ENCODE measurements at regions not wholly inside any gene's neighbourhood (a gene's known extent, or its start where the extent isn't known, plus 50 kb on each side); places are given as distances from the start of the nearest gene placed in this dataset.

DNA sequence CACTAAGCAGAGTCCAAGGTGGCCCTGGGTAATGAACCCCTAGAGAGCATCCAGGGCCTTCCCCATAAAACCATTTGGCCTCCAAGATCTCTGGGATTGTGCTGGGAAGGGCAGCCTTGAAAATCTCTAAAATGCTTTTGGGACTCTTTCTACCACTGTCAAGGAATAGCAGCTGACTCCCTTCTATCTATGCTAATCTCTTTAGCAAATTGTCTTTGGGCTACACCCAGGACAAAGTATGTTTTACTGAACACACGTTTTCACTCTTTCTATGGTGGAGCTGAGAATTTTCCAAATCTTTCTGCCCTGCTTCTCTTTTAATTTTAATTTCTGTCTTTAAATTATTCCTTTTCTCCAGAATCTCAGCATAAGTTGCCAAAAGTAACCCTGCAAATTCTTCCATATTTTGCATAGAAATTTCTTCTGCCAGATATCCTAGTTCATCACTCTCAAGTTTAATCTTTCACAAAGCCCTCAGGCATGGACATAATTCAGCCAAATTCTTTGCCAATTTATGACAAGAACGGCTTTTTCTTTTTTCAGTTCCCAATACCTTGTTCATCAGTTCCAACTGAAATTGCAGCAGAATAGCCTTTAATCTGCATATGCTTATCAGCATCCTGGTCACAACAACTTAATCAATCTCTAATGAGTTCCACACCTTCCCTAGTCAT, 687.0 kb upstream of the ADGRL4 start:
- DNase-seq: no peak

DNA sequence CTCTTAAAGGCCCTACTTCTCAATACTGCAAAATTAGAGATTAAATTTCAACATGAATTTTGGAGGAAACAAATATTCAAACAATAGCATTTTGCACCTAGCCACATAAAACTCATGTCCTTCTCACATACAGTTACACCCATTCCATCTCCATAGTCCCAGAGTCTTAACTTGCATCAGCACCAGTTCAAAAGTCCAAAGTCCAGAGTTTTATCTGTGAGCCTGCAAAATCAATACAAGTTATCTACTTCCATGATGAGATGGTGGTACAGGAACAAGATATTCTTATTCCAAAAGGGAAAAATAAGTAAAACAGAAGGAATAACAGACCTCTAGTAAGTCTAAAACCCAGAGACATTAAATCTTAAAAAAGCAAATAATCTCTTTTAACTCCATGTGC, 686.0 kb upstream of the ADGRL4 start:
- no peak for DNase-seq

DNA sequence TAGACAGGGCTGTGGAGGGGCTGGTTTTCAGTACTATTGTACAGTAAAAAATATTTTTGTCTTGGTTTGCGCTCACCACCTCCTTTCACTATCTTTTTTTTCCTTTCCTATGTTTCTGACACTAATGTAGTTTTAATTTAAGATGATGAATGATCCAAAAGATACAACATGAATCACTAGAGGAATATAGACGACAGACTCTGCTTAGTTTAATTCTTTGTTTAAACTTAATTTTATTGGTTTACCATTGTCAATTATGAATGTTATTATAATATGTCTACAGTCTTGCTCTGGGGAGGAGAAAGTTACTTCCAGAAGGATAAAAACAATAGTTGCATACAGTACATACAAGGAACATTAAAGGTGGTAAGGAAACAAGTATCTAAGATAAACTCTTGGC, 682.4 kb upstream of the ADGRL4 start:
- no peak for DNase-seq

DNA sequence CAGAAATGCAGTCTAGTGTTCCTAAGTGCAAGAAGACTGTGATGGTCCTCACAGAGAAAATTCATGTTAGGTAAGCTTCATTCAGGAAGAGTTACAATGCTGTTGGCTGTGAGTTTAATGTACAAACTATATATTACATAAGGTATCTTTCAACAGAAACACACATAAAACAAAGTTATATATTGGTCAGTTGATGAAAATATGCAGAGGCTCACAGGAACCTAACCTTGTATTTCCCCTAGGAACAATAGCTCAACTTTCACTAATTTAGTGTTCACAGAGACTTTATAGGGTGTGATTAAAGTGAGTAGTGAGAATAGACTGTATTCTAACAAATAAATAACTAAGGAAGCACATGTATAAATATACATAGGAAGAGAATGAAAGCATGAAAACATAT, 676.9 kb upstream of the ADGRL4 start:
- DNase-seq: no peak

DNA sequence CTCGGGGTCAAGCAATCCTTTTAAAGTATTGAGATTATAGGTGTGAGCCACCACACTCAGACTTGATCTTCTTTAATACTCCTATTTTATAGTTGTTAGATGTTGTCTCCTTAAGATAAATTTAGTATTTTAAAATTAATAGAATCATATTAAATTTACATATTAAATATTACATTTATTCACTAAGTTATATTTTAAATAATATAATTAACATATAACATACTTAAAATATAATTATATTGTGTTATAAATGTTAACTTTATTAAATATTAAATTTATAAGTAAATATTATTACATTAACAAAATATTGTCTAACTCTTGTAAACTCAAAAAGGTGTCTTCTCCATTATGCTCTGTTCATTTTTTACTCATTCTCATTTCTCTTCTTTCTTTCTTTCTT, 675.9 kb upstream of the ADGRL4 start:
- DNase-seq: no peak

DNA sequence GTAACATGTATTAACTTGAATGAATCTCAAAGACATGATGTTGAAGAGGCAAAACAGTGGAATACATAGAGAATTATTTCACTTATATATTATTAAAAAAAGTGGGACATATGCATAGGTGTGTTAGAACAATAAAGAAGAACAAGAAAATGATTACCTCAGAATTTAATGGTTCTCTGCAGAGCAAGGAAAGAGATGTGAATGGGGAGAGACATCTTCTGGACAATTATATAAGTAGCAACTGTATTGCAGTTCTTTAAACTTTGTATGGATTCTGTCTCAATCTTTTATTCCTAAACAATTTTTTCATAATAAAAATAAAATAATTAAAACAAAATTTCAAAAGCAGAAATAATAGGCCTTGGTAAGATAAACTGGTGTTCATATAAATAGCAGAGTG, 674.9 kb upstream of the ADGRL4 start:
- no peak for DNase-seq

DNA sequence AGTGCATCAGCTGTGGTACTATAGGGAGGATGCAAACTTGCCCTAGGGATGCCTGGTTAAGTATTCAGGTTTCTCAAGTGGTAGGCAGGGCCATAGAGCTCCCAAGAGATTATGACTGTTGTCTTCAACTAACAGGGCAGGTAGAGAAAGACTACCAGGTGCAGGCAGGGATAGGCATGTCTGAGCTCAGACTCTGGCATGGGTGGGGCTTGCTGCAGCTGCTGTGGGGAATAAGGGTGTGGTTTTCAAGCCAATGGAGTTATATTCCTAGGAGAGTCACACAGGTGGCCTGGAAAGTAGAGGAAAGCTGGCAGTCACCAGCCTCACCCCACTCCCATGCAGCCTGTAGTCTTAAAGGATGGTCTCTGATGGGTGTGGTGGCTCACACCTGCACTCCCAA, 673.4 kb upstream of the ADGRL4 start:
- DNase-seq: no peak

DNA sequence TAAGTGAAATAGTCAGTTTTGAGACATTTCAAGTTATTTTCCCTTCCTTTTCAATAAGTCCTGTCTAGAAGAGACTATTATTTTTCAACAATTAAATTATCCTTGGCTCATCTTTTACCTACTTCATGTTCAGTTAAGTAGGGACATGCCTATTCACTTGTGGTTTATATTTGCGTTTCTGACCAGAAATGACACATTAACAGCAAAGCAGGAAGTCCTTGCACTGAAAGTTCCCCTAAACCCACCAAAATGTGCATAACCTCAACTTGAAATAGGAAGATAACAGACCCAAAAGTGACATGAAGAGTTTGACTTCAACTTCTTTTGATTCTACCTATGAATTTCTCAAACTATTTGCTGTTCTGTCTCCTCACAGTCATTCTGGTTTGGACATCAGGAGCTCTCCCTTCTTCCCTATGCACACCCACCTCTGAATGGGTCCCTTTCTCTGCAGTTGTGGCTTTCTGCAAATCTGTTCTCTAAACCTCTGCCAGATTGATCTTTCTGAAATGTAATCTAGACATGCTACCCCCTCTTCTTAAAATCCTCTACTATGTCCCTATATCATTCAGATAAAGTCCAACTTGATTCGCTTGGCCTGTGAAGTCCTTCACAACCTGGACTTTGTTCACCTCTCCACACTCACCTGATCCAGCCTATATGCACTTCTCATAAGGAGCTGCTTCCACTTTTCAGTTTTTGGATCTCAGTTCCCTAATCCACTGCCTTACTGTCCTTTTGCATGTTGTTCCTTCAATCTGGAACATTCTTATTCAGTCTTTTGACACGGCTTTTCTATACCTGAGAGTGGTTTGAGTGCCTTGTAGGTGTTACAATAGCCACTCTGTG, 661.5 kb upstream of the ADGRL4 start:
- DNase-seq: no peak

DNA sequence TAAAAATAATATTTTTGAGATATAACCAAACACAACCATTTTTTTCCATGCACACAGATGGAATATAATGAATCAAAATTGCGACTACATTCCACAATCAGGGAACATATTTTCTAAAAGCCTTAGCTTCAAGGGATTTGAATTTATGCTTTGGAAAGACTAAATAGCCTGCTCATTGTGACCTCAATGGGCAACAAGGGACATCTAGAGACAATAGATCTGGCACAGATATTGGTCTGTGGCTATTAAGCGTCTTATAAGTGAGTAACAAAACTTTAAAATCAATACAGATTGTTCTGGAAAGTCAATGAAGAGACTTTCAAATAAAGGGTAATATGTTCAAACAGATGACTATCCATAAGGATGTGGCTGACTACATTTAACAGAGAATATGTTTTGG, 660.6 kb upstream of the ADGRL4 start:
- DNase-seq: no peak

DNA sequence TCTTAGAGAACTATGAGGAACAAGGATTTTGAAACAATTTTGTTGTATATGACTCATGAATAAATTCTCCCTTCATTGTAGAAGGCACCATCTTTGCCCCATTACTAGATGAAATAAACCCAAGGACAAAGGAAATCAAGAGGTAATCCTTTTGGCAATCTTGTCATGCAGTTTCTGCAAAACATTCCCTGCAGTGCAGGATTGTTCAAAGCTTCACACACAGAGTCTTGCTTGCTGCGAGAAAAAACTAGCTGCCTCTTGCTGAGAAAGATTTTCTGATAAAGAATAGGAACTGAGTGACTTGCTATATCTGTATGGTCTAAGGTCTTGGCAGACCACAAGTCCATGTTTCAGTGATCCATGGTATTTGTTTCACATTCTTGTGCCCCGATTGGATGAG, 657.4 kb upstream of the ADGRL4 start:
- no peak for DNase-seq

DNA sequence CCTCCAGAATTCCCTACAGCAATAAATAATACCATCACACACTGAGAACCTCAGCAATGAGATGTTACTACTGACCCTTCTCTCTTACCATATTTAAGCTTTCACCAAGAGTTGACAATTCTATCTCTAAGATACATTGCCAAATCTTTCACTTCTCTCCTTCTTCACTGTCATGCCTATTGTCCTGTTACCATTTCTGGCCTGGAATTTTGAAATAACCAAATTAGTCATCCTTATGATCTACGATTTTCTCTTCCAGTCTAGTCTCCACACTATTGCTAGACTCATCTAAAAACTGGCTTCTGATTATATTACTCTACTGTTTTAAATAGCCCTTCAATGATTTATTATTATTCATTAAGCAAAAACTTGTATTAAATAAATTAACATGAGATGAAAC, 656.1 kb upstream of the ADGRL4 start:
- DNase-seq: no peak

DNA sequence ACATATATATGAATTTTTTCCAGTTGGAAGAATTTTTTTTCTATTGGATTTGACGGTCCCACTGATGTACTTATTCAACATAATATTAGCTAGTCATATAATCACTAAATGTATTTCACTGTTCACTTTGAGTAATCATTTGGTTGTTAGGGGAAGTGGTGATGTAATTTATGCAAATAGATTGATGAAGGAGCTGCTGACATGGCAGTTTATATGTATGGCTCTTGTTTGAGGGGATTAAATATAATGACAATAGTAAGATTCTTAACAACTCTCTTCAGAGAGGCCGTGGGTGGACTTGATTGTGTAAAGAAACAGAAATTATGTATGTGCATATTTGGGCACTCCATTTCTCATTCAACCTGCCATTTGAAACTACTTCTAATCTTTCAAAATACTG, 653.6 kb upstream of the ADGRL4 start:
- no peak for DNase-seq

DNA sequence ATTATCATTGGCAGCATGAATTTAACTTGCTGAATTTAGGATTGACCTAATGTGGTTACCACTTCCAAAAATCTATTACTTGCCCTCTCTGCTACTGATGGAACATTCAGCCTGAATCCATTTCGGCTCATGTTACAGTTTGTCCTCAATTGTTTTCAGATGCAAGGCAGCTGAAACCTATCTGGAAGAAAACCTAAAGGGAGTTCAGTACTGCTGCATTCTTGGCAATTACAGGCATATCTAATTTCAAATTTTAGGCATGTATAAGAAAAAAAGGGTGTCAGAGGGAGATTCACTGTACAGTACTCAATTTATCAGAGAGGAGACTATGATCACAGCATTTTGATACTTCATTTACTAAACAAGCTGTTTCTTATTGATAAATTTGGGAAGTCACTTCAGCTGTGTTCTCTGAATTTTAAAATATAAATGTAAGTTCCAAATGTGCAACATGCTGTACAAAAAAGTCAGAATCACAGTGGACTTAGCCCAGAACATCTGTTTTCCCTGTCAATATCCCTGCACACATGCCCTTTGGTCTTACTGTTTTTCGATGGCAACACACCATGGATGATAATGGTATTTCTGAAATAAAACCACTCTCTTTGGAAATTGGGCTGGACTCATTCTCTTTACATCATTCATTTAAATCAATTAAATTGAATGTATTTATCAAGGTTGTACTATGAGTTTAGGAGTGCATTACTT, 651.6 kb upstream of the ADGRL4 start:
- no peak for DNase-seq

DNA sequence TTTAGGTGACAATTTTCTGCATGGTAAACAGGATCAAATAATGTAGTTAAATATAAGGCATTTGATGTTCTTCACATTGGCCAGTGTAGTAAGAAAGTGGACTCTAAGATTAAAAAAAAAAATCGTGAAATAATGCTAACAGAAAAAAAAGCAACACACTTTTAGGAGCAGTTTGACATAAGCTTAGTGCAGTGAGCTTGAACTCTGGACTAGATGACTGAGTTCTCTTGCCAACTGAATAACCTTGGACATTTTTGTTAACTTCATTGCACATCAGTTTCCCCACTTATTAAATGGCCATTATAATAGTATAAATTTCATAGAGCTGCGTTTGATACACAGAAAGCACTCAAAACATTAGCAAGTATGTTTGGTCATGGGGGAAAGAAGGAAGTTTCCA, 649.3 kb upstream of the ADGRL4 start:
- no peak for DNase-seq

DNA sequence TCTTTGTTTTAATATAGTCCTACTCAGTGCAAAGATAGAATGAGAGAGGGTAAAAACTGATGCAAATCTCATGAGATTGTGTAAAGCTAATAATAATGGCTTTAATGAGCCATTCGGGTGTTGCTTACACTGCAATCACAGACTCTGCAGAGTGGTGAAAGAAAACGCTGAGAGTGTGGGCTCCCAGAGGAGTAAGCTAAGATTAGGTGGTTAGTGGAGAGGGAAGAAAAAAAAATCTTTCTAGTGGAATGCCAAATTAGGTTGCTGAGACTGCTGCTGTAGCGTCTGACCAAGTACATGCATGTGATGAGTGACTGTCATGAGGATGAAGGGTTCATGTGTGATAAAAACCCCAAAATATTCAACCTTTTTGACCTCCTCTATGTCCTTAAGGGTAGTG, 645.9 kb upstream of the ADGRL4 start:
- DNase-seq: no peak

DNA sequence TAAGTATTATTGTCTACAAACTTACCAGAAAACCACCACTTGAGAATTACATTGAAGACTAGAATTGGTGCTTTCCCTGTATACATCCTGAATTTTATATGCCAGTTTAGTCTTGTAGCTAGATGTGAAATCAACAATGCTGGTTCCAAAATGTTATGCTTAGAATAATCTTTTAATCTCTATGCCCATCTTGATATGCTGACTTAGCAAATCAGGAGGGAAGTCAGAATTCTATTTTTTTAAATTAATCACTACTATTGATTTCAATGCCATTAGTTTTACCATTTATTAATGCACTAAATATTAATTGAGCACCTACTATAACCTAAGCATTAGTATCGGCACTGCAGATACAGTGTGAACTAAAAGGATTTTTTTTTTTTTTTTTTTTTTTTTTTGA, 641.6 kb upstream of the ADGRL4 start:
- DNase-seq: no peak

DNA sequence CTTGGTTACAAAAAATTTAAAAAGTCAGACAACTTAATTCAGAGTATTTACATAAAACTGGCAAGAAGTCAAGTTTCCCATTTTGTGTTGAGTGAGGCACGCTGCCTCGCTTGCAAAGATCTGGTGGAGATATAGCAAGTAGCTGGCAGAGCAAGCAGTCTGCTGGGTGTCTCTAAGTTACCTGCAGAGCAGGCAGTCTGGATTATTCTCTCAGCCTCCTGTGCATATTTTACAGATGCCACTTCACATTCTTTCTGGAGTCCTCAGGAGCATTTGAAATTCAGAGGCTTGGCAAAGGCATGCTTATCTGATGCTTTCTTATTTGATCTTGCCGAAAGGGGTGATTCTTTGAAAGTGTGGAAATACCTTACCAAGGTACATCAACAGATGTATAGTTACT, 640.4 kb upstream of the ADGRL4 start:
- DNase-seq: no peak

DNA sequence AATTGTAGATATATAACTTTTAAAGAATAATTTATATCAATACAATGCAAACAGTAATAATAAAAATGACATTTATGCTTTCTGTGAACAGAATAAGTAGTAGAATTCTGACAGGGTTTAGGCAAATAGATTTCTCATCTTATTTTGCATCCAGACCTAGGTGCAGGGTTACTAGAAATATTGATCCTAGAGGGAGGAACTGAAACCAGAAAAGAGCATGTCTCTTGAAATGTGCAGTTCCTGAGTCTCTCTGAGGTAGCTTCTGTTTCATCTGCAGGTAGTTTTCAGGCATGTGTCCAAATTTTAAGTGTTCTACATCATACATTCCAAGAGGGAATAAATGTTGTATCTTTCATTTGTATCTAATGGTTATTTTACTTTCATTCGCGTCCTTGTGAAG, 631.9 kb upstream of the ADGRL4 start:
- DNase-seq: no peak

DNA sequence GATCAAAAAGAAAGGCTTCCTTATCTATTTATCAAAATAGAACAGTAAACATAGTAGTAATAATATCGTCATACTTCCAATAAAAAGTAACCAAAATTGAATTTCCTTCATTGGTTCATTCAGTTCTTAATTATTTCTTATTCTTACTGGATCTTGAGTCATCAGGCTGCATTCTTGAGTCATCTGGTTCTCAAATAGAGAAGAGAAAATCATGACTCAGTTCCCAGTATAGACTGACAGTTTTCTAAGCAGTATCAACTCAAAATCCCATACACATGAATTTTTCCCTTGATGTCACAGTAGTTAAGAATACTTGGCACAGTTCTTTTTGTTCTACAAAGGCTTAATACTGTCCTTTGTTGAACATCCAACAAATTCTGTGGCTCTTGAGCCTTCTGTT, 626.9 kb upstream of the ADGRL4 start:
- DNase-seq: no peak

DNA sequence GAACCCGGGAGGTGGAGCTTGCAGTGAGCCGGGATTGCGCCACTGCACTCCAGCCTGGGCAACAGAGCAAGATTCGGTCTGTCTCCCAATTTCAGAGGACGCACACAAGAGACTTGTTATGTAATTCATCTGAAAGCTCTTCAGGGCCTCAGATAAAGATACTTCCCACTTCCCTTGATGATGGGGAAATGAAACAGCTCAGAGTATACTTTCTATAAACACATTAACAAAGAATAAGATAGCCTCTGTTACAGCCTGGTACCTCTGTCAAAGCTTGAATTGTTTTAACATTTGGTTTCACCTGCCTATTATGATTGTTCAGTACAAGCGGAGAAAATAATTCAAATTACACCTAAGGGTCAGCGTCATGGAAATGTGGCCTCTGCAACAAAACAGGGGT, 622.9 kb upstream of the ADGRL4 start:
- no peak for DNase-seq

DNA sequence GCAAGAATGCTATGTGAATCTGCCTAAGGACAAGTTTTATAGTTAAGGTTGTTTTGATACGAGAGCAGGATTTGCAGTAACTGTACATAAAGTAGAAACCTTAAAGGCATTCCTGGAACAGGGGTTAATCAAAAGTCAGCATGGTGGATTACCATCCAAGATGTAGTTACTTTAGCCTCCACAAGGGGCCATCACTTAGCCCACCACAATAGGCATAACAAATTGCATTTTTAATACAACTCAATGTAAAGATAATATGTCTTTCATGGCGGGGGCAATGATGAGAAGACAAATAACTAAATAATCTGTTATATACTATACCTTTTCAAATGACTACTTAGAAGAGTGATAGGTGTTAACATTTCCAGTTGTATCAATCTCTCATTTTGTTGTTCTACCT, 611.2 kb upstream of the ADGRL4 start:
- peak; percentile 5 for DNase-seq

DNA sequence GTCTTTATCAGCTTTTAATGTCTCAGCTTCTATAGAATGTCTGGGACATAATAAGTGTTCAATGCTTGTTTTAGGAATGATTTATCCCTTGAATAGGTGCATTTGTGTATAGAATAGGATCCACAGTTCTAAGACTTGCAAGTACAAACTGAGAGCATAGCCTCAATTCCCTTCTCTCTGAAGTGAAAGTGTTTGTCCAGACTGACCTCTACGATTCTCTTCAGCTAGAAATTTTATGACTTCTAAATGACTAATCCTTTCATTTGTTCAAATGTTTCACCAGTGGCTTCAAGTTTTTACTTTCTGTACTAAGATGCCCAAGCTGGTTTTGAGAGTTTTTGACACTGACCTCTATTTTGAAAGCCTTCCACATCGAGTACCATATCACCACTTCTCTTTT, 608.2 kb upstream of the ADGRL4 start:
- DNase-seq: no peak

DNA sequence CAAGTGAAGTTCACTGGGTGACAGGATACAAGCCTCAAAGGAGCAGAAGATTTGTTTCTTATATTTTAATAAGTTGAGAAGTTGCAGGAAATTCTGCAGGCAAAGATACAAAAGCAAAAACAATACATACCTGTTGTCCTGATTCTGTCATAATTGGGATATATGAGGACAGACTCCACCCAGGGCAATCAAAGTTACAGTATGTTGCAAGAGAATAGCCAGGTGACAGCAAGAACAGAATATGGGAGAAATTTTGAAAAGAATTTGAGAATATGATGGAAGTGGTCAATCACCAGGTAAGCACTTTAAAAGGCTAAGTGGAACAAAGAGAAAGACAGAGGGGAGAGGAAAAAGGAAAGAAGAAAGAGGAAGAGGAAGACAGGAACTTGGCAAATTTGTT, 607.6 kb upstream of the ADGRL4 start:
- no peak for DNase-seq

DNA sequence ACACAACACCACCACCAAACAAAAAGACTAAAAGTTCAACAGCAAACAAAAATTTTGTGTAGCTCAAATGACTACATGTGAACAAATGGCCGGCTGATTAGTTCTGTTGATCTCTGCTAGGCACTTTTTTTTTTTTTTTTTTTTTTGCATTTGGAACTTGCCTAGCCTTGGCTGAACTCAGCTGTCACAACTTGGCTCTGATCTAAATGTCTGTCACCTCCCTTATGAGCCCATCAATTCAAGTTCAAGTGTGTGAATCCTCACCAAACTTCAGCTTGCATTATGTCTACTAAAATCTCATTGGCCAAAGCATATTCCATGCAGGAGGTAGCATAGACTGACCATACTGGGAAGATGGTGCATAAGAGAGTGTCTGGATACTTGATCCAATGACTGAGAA, 606.5 kb upstream of the ADGRL4 start:
- DNase-seq: no peak
